HK-2 (cell line): ENCODE measurements at regions not wholly inside any gene's neighbourhood (a gene's known extent, or its start where the extent isn't known, plus 50 kb on each side); places are given as distances from the start of the nearest gene placed in this dataset.
"Not testable (repeated sequence)": the region's sequence is repeated elsewhere in the genome, so short reads cannot be mapped to it uniquely, and the experiment has no call there.

ENCODE experiments used
- DNase-seq: peaks from one replicate; pipeline ENCODE4 v3.0.0-alpha.2; 2018; ENCODE audit not compliant: unreplicated experiment

DNA sequence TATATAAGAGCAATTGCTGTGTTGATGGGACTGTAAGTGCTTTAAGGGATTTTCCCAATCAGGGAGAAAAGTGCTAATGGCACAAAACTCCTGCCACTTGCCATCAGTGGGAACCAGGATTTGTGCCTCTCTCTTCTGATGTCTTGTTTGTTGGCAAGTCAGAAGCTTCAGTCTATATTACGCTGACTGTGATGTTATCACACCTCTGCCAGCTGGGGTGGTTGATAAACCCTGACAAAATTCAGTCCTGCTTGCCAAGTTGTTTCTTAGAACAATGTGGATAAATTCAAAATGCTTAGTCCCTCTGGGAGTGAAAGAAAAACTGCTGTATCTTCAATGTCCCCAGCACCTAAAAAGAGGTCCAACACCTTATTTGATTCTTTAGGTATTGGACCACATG is 161.4 kb upstream of the FBXL7 start:
- no peak for DNase-seq

DNA sequence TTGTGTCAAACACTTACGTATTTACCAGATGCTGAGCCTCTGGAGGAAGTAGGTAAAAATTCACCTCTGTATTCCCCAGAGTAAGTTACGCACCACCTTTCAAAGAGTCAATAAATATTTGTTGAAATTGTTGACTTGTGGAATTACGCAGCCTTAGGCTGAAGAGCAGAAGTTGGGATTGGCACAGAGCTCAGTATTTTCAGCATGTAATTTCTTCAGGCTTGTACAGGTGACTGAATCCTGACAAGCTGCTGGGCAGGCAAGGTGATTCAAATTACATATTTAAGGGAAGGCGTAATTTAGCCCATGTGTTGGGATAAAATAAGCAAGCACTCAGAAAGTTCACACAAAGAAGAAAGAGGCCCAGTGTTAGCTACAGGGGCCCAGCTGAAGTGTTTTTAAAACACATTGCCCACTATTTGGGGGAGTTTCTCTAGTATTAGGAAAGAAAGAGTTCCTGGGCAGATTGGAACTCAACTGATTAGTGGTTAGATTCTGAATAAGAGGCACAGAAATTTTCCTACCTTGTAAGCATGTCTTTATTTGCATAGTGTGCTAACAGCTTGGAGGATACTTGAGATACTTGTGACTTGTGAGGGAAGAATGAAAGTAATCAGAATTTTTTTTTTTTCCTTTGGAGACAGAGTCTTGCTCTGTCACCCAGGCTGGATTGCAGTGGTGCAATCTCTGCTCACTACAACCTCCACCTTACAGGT is 165.3 kb upstream of the FBXL7 start:
- DNase-seq, result no peak

DNA sequence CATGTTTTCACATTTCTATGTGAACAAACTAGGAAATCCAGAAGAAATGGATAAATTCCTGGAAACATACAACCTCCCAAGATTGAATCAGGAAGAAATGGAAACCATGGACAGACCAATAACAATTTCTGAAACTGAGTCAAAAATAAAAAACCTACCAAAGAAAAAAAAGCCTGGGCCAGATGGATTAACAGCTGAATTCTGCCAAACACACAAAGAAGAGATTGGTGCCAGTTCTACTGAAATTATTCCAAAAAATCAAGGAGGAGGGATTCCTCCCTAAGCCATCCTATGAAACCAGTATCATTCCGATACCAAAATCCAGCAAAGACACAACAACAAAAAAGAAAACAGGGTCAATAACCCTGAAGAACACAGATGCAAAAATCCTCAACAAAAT is 166.9 kb upstream of the FBXL7 start:
- no peak for DNase-seq

DNA sequence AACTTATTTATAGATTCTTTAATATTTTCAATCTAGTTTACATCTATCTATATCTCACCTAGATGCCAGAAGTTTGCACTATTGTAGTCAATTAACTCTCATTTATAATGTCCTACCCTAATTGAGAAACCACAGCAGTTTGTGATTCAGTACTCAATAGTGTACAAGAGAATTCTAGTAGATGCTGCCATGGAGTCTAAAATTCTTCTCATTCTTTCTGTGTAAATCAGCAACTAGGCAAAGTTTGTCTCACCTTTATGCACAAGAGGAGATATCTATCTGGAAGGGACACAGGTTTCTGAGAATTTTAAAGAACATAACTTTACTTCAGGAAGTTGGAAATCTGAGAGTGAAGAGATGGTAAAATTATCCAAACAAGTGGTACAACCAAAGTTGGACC is 173.0 kb upstream of the FBXL7 start:
- DNase-seq, result no peak

DNA sequence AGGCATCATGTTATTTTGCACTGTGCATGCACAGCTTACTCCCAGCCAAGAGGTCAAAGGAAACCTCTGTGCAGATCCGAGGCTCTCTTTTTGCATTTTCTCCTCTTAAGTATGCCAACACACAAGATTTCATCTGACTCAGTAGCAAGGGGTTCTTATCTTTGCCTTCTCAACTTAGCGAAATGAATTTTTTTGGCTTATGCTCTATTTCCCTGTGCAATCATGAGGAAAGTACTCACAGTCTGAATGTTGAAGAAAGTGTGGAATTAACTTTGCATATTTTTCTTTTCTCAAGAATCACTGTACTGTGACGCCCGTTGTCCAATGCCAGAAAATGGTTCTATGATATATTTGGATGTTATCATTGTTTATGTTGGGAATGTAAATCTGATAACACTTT is 173.5 kb upstream of the FBXL7 start:
- no peak for DNase-seq

DNA sequence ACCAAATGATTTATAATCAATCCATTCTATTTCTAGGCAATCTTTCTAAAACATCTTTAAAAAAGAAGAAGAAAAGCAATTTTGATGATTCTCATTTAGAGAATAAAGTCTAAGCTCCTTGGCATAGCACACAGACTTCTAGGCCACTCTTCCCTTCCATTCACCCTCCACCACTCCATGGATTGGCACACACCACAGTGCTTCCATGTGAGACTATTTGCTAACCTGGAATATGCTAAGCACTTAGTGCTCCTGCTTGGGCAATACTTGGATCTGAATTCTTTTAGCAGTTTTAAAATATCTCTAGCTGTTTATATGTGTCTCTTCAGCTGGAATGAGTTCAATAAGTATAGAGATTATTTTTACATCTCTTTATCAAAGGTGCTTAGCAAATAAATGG is 177.6 kb upstream of the FBXL7 start:
- DNase-seq, result no peak

DNA sequence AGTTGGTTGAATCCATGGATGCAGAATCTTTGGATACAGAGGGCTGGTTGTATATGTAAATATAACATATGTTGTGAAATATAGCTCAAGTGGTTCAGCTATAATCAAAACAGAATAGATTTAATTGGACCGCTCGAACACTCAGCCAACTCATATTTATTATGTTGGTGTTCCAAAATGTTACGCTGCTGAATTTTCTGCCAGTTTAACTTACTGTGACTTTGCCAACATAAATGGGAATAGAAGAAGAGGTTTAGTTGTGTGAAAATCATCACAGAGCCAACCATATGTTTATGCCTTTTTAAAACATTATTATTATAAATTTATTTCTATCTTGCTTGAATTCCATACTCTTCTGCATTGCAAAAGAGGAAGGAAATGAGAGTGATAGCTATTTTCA is 178.2 kb upstream of the FBXL7 start:
- no peak for DNase-seq

DNA sequence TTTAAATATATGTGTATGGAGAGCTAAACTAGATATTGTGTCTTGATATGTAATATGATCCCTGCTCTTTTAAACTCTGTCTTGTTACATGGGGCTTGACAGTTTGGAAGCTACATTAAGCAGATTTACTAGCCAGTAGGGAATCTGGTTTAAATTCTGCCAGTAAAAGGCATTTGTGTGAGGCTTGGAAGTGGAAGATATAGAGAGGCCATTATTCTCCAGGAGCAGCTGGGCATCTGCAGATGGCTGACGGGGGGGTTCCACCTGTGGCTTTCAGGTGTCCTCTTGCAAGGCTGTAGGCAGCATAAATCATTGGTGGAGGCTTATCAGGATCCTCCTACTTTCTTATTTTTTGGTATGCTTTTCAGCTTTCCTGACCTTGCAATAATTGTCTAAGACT is 179.1 kb upstream of the FBXL7 start:
- DNase-seq, result no peak

- no peak for DNase-seq
These were observed 194.8 kb upstream of the FBXL7 start for GRCh38 chr5:15304914-15305834.

- no peak for DNase-seq
These were observed 195.8 kb upstream of the FBXL7 start for GRCh38 chr5:15304066-15304731.

DNA sequence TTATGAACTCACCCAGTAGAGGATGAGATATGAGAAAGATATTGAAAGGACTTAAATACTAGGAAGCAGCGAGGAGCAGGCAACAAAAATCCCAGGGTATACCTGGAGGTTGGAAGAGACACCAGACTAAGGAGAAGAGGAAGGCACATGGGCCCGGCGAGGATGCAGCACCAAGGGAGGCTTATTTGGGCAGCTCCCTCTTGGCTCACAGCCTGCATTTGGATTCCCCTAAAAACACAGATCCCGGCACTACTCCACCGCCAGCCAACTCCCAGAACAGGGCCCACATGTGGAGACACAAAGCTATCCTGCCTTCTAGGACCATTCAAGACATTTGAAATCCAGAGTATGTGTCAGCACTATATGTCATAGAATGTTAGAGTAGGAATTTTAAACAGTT is 199.8 kb upstream of the FBXL7 start:
- DNase-seq, result no peak

GRCh38 chr5:15290953-15291352 is 209.0 kb upstream of the FBXL7 start:
- DNase-seq, result no peak

GRCh38 chr5:15286650-15287049 is 213.3 kb upstream of the FBXL7 start:
- DNase-seq, result no peak

- peak; percentile 6 for DNase-seq
These were observed 213.9 kb upstream of the FBXL7 start for GRCh38 chr5:15285901-15286583.

- DNase-seq, result no peak
These were observed 215.3 kb upstream of the FBXL7 start for GRCh38 chr5:15284706-15285105.

DNA sequence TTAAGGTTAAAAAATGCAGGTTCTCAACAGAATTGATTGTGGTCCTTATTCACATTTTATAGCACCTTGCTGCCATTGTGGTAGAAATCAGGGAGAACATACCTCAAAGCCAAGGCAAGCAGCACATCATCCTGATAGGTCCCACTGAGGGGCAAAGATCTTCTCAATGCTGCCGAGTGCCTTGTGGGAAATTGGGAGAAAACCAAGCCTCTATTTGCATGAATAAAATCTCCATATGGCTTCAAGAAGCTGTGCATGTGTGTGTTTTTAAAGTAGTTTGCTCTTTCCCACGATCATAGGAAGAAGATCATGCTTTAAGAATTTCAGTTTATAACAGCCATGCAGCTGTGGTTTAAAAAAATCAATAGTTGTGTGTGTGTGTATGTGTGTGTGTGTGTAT is 216.9 kb upstream of the FBXL7 start:
- DNase-seq, result no peak

- DNase-seq, result no peak
These were observed 217.4 kb upstream of the FBXL7 start for GRCh38 chr5:15282611-15283010.

GRCh38 chr5:15271596-15271995 is 228.4 kb upstream of the FBXL7 start:
- not testable (repeated sequence) for DNase-seq

DNA sequence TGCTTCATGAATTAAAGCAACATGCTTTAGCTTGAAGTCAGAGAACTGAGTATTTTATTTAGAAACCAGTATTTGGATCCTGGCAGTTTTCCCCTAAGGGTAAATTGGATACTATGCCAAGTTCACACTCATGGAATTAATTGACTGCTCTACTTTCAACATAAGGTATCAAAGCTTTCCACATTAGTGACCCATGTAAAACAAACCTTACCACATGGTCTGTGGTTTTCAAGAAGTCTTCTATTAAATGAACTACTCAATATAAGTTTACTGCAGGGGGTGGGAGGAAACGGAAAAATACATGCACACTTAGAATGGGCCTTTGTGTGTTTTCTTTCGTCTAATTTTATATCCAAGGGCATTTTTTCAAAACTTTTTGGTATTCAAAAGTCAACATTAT is 232.0 kb upstream of the FBXL7 start:
- no peak for DNase-seq

DNA sequence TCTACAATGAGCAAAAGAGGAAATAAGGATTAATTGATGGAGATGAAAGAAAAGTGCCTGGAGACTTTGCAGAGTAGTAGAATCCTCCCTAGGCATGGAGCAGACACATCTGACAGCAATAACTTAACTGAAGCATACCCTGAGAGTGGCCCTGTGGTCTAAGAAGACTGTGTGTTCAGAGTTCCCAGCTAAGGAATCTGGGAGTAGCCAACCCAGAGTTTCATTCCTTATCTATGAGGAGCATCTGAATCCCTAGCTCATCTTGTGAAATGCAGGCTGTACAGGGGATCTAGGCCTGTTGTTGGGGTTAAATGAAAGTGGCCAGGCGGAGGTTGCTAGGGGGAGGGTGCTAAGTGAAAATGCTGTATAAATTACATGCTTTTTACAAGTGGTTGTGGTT is 233.1 kb upstream of the FBXL7 start:
- DNase-seq, result no peak

DNA sequence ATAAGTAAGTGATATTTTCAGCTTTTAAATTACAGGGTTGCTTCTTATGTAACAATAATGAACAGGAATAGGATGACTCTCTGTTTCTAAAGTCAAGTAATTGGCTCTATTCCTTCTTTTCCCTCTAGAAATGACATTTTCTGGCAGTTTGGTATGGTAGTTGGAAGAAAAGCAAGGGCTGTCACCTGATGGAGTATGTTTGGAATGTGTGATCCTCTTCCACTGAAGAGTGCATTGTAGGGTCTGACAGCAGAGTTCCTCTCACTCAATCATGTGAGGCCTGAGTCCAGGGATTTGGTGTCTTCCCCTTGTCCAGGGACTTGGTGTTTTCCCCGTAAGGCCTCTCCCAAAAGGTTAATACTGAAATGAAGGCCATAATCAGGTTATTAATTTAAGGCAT is 233.8 kb upstream of the FBXL7 start:
- DNase-seq, result no peak

DNA sequence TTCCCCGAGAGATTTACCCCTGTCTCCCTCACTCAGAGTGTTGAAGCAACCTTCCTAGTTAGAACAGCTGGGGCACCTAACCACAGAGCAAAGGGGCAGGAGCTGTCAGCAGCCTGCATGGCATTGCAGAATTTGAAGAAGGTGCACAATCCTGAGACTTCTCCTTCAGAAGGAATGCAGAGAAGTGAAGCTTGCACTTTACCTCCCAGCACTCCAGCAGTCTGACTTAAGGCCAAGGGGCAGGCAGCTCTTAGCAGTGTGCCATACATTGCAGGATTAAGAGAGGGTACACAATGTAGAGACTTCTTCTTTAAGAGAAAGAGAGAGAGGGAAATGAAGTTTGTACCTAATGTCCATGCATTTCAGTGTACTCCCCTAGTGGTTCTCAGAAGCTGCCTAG is 236.0 kb upstream of the FBXL7 start:
- no peak for DNase-seq
